ENCODE measurements at regions not wholly inside any gene's neighbourhood (a gene's known extent, or its start where the extent isn't known, plus 50 kb on each side); places are given as distances from the start of the nearest gene placed in this dataset.

GRCh38 chr9:89710697-89711096 lies 105.9 kb downstream of the GADD45G start:
- H3K36me3 ChIP-seq (ENCODE audit: insufficient read depth, low read length) = no peaks in the 10 kb centered on the region
- no peaks in the 10 kb centered on the region for H3K9me3 Mint-ChIP-seq
- no peak overlapping the region for H3K4me3 ChIP-seq (ENCODE audit: low read length)
- TF ChIP-seq CTCF (IDR thresholded peaks at IDR 0.05) = no peak
- H3K4me1 ChIP-seq (ENCODE audit: insufficient read depth, low read length) = peaks cover 10% of the 10 kb centered on the region
- ChIA-PET POLR2A (interaction anchor here (1.0 kb wide), 1 partner anchor 9 kb away, joined by 3 read pairs; no protein-coding TSS in a partner anchor), CTCF (interaction anchor here (0.9 kb wide), 1 partner anchor 9 kb away, joined by 3 read pairs; no protein-coding TSS in a partner anchor)
- H3K9me3 ChIP-seq (ENCODE audit: control insufficient read depth in 1 of 2, insufficient read depth in 1 of 2, low read length in 2 of 2) = no peaks in the 10 kb centered on the region
- H3K27me3 Mint-ChIP-seq = no peaks in the 10 kb centered on the region
- H3K4me3 Mint-ChIP-seq = no peak overlapping the region
- H3K36me3 Mint-ChIP-seq (ENCODE audit: low read depth) = no peaks in the 10 kb centered on the region
- intact Hi-C loops (cut with DNase I, micrococcal nuclease) = no loop called here
- ATAC-seq (ENCODE audit: poor library complexity) (no peak), DNase-seq (no peak)
- no peaks in the 10 kb centered on the region for H3K27me3 ChIP-seq (ENCODE audit: control insufficient read depth in 1 of 2, insufficient read depth in 2 of 2, low read length in 2 of 2)
- no peak overlapping the region for H3K27ac ChIP-seq (ENCODE audit: low read depth in 1 of 2, low read length in 2 of 2)
- no peak overlapping the region for H3K27ac Mint-ChIP-seq
- H3K4me1 Mint-ChIP-seq (ENCODE audit: low read depth) = peaks cover 17% of the 10 kb centered on the region

- ATAC-seq (ENCODE audit: poor library complexity) = no peak
- TF ChIP-seq CTCF (IDR thresholded peaks at IDR 0.05) = no peak
- no peaks in the 10 kb centered on the region for H3K27me3 ChIP-seq (ENCODE audit: control insufficient read depth in 1 of 2, insufficient read depth in 2 of 2, low read length in 2 of 2)
- Mint-ChIP-seq H3K9me3 (no peaks in the 10 kb centered on the region), H3K27me3 (no peaks in the 10 kb centered on the region), H3K4me1 (ENCODE audit: low read depth) (peaks cover 20% of the 10 kb centered on the region), H3K27ac (no peak overlapping the region), H3K36me3 (ENCODE audit: low read depth) (no peaks in the 10 kb centered on the region), H3K4me3 (no peak overlapping the region)
- ChIA-PET POLR2A (no interaction called here), CTCF (no interaction called here)
- intact Hi-C loops (cut with DNase I, micrococcal nuclease) = no loop called here
- H3K36me3 ChIP-seq (ENCODE audit: insufficient read depth, low read length) = no peaks in the 10 kb centered on the region
- H3K9me3 ChIP-seq (ENCODE audit: control insufficient read depth in 1 of 2, insufficient read depth in 1 of 2, low read length in 2 of 2) = no peaks in the 10 kb centered on the region
- H3K4me1 ChIP-seq (ENCODE audit: insufficient read depth, low read length) = peaks cover 10% of the 10 kb centered on the region
- H3K4me3 ChIP-seq (ENCODE audit: low read length) = no peak overlapping the region
- no peak for DNase-seq
- no peak overlapping the region for H3K27ac ChIP-seq (ENCODE audit: low read depth in 1 of 2, low read length in 2 of 2)
Observed at GRCh38 chr9:89711866-89712265, 107.1 kb downstream of the GADD45G start.

GRCh38 chr9:89712283-89712682 lies 107.5 kb downstream of the GADD45G start:
- no peak for ATAC-seq (ENCODE audit: poor library complexity)
- H3K4me3 ChIP-seq (ENCODE audit: low read length) = no peak overlapping the region
- Mint-ChIP-seq H3K4me3 (no peak overlapping the region), H3K27ac (no peak overlapping the region), H3K36me3 (ENCODE audit: low read depth) (no peaks in the 10 kb centered on the region), H3K4me1 (ENCODE audit: low read depth) (peaks cover 20% of the 10 kb centered on the region), H3K27me3 (no peaks in the 10 kb centered on the region), H3K9me3 (no peaks in the 10 kb centered on the region)
- no peaks in the 10 kb centered on the region for H3K9me3 ChIP-seq (ENCODE audit: control insufficient read depth in 1 of 2, insufficient read depth in 1 of 2, low read length in 2 of 2)
- peaks cover 10% of the 10 kb centered on the region for H3K4me1 ChIP-seq (ENCODE audit: insufficient read depth, low read length)
- intact Hi-C loops (cut with DNase I, micrococcal nuclease) = no loop called here
- TF ChIP-seq CTCF (IDR thresholded peaks at IDR 0.05) = no peak
- H3K27ac ChIP-seq (ENCODE audit: low read depth in 1 of 2, low read length in 2 of 2) = no peak overlapping the region
- ChIA-PET POLR2A (no interaction called here), CTCF (no interaction called here)
- H3K36me3 ChIP-seq (ENCODE audit: insufficient read depth, low read length) = no peaks in the 10 kb centered on the region
- H3K27me3 ChIP-seq (ENCODE audit: control insufficient read depth in 1 of 2, insufficient read depth in 2 of 2, low read length in 2 of 2) = no peaks in the 10 kb centered on the region
- no peak for DNase-seq

Data from CD4-positive, alpha-beta T cell (primary cell).